ENCODE measurements at regions not wholly inside any gene's neighbourhood (a gene's known extent, or its start where the extent isn't known, plus 50 kb on each side); places are given as distances from the start of the nearest gene placed in this dataset.

GRCh38 chr2:16117791-16118610 is 177.7 kb downstream of the MYCN start:
- TF ChIP-seq ZFX (IDR thresholded peaks at IDR 0.05; ENCODE audit: borderline replicate concordance) = no peak
- no peak for TF ChIP-seq CTCF (IDR thresholded peaks at IDR 0.05)
- no peak overlapping the region for H3K27ac ChIP-seq

GRCh38 chr2:16117021-16117700 is 176.8 kb downstream of the MYCN start:
- no peak for TF ChIP-seq CTCF (IDR thresholded peaks at IDR 0.05)
- no peak for TF ChIP-seq ZFX (IDR thresholded peaks at IDR 0.05; ENCODE audit: borderline replicate concordance)
- H3K27ac ChIP-seq = no peak overlapping the region

GRCh38 chr2:16115881-16116830 is 175.8 kb downstream of the MYCN start:
- H3K27ac ChIP-seq = no peak overlapping the region
- TF ChIP-seq CTCF (IDR thresholded peaks at IDR 0.05) = no peak
- no peak for TF ChIP-seq ZFX (IDR thresholded peaks at IDR 0.05; ENCODE audit: borderline replicate concordance)

GRCh38 chr2:16115291-16115690 is 174.9 kb downstream of the MYCN start:
- H3K27ac ChIP-seq = peak overlapping the region; percentile 57
- TF ChIP-seq ZFX (IDR thresholded peaks at IDR 0.05; ENCODE audit: borderline replicate concordance) = no peak
- no peak for TF ChIP-seq CTCF (IDR thresholded peaks at IDR 0.05)

- TF ChIP-seq CTCF (IDR thresholded peaks at IDR 0.05) (no peak), ZFX (IDR thresholded peaks at IDR 0.05; ENCODE audit: borderline replicate concordance) (no peak)
- peak overlapping the region; percentile 57 for H3K27ac ChIP-seq
Measured at GRCh38 chr2:16114836-16115235, 174.5 kb downstream of the MYCN start.

- H3K27ac ChIP-seq = no peak overlapping the region
- TF ChIP-seq CTCF (IDR thresholded peaks at IDR 0.05) = no peak
- TF ChIP-seq ZFX (IDR thresholded peaks at IDR 0.05; ENCODE audit: borderline replicate concordance) = no peak
Measured at GRCh38 chr2:16114070-16114469, 173.7 kb downstream of the MYCN start.

Measured in 22Rv1 (cell line).